Endothelial cell (in vitro differentiated cells): ENCODE measurements at regions not wholly inside any gene's neighbourhood (a gene's known extent, or its start where the extent isn't known, plus 50 kb on each side); places are given as distances from the start of the nearest gene placed in this dataset.
"Not testable (repeated sequence)": the region's sequence is repeated elsewhere in the genome, so short reads cannot be mapped to it uniquely, and the experiment has no call there.

ENCODE experiments used
- DNase-seq: peaks from one replicate; pipeline ENCODE4 v3.0.0; 2021; ENCODE audit warnings: low spot score
- H3K27ac Mint-ChIP-seq: one replicate; pipeline ENCODE4 v1.8.0; 2021; ENCODE audit warnings: mixed read lengths, inconsistent platforms; ENCODE audit not compliant: unreplicated experiment
- H3K27me3 Mint-ChIP-seq: one replicate; pipeline ENCODE4 v1.8.0; 2021; ENCODE audit warnings: mild to moderate bottlenecking, moderate library complexity, mixed read lengths, inconsistent platforms; ENCODE audit not compliant: unreplicated experiment
- H3K36me3 Mint-ChIP-seq: one replicate; pipeline ENCODE4 v1.8.0; 2021; ENCODE audit warnings: mild to moderate bottlenecking, low read depth, mixed read lengths, inconsistent platforms; ENCODE audit not compliant: unreplicated experiment
- H3K4me1 Mint-ChIP-seq: one replicate; pipeline ENCODE4 v1.8.0; 2021; ENCODE audit warnings: mild to moderate bottlenecking, mixed read lengths, inconsistent platforms; ENCODE audit not compliant: unreplicated experiment
- H3K4me3 Mint-ChIP-seq: one replicate; pipeline ENCODE4 v1.8.0; 2021; ENCODE audit warnings: mild to moderate bottlenecking, mixed read lengths, inconsistent platforms; ENCODE audit not compliant: unreplicated experiment
- H3K9me3 Mint-ChIP-seq: one replicate; pipeline ENCODE4 v1.8.0; 2021; ENCODE audit warnings: mixed read lengths, inconsistent platforms; ENCODE audit not compliant: unreplicated experiment
- TF ChIP-seq, protein P1 (sequence below): fragments of 200-600 bp; sonication (generic); IDR thresholded peaks from one replicate; pipeline ENCODE4 v1.5.0; 2021; ENCODE audit warnings: antibody characterized with exemption; ENCODE audit not compliant: unreplicated experiment

DNA sequence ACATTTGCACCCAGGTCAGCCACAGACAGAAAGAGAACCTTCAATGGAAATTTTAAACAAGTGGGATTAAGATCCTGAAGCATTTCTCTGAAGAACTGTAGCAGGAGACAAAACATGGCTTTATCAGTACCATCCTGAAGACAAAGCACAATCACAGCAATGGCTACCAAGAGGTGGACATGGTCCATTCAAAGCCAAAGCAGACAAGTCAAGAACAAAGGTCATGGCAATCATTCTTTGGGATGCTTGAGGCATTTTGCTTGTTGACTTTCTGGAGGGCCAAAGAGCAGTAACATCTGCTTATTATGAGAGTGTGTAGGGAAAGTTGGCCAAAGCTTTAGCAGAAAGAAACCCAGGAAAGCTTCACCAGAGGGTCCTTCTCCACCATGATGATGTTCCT, 248.2 kb downstream of the TOX3 start:
- Mint-ChIP-seq H3K4me3 (no peak overlapping the region), H3K27ac (no peak overlapping the region), H3K4me1 (no peaks in the 10 kb centered on the region), H3K36me3 (no peaks in the 10 kb centered on the region), H3K9me3 (no peaks in the 10 kb centered on the region), H3K27me3 (no peaks in the 10 kb centered on the region)
- TF ChIP-seq, protein P1, sequence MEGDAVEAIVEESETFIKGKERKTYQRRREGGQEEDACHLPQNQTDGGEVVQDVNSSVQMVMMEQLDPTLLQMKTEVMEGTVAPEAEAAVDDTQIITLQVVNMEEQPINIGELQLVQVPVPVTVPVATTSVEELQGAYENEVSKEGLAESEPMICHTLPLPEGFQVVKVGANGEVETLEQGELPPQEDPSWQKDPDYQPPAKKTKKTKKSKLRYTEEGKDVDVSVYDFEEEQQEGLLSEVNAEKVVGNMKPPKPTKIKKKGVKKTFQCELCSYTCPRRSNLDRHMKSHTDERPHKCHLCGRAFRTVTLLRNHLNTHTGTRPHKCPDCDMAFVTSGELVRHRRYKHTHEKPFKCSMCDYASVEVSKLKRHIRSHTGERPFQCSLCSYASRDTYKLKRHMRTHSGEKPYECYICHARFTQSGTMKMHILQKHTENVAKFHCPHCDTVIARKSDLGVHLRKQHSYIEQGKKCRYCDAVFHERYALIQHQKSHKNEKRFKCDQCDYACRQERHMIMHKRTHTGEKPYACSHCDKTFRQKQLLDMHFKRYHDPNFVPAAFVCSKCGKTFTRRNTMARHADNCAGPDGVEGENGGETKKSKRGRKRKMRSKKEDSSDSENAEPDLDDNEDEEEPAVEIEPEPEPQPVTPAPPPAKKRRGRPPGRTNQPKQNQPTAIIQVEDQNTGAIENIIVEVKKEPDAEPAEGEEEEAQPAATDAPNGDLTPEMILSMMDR: no peak
- DNase-seq: no peak

GRCh38 chr16:52296706-52297315, 250.1 kb downstream of the TOX3 start:
- H3K4me1 Mint-ChIP-seq, H3K4me3 Mint-ChIP-seq, H3K36me3 Mint-ChIP-seq, H3K27me3 Mint-ChIP-seq, H3K9me3 Mint-ChIP-seq, H3K27ac Mint-ChIP-seq, DNase-seq: not testable (repeated sequence)

GRCh38 chr16:52296076-52296475, 250.9 kb downstream of the TOX3 start:
- Mint-ChIP-seq H3K27ac (no peak overlapping the region), H3K36me3 (no peaks in the 10 kb centered on the region), H3K4me1 (no peaks in the 10 kb centered on the region), H3K9me3 (no peaks in the 10 kb centered on the region), H3K4me3 (no peak overlapping the region), H3K27me3 (no peaks in the 10 kb centered on the region)
- TF ChIP-seq, protein P1: no peak
- DNase-seq: no peak

DNA sequence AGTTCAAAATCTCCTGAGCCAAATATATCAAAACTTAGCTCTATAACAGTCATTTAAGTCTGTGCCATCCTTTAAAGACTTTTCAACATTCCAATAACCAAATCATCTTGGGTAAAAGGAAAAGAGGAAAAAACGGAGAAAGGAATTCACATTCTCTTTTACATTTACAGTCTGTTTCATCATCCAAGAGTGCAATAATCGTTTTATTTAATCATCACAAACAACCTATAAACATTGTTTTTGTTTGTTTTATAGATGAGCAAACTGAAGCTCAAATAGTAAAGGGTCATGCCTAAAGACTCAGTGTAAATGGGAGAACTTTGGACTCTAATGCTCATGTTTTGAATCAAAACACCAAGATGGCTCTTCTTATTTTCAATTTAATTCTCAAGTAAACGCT, 252.3 kb downstream of the TOX3 start:
- Mint-ChIP-seq H3K9me3 (no peaks in the 10 kb centered on the region), H3K27ac (no peak overlapping the region), H3K4me1 (no peaks in the 10 kb centered on the region), H3K36me3 (no peaks in the 10 kb centered on the region), H3K4me3 (no peak overlapping the region), H3K27me3 (no peaks in the 10 kb centered on the region)
- DNase-seq: no peak
- TF ChIP-seq, protein P1: no peak

GRCh38 chr16:52293204-52293603, 253.7 kb downstream of the TOX3 start:
- TF ChIP-seq, protein P1: no peak
- H3K36me3 Mint-ChIP-seq: no peaks in the 10 kb centered on the region
- H3K27ac Mint-ChIP-seq: no peak overlapping the region
- H3K9me3 Mint-ChIP-seq: no peaks in the 10 kb centered on the region
- H3K4me3 Mint-ChIP-seq: no peak overlapping the region
- no peaks in the 10 kb centered on the region for H3K4me1 Mint-ChIP-seq
- H3K27me3 Mint-ChIP-seq: no peaks in the 10 kb centered on the region
- DNase-seq: no peak
